H9 (cell line): ENCODE measurements at regions not wholly inside any gene's neighbourhood (a gene's known extent, or its start where the extent isn't known, plus 50 kb on each side); places are given as distances from the start of the nearest gene placed in this dataset.

Source experiments
- DNase-seq: peaks from one replicate; pipeline ENCODE4 v3.0.0-alpha.2; 2017
- H2AFZ ChIP-seq: one replicate; pipeline ENCODE4 v1.6.1; 2013; ENCODE audit warnings: mild to moderate bottlenecking, low read length, control low read depth, moderate library complexity
- H2AK5ac ChIP-seq: 2 replicates; pipeline ENCODE4 v1.6.1; 2013; ENCODE audit warnings: low read length, control low read depth, mixed read lengths; ENCODE audit not compliant: insufficient read length
- H2BK120ac ChIP-seq: one replicate; pipeline ENCODE4 v1.6.1; 2013; ENCODE audit warnings: low read depth, mild to moderate bottlenecking, low read length, control low read depth, inconsistent platforms; ENCODE audit not compliant: poor library complexity, severe bottlenecking
- H2BK12ac ChIP-seq: 2 replicates; pipeline ENCODE4 v1.6.1; 2013; ENCODE audit warnings: low read length, control low read depth, mixed read lengths, low read depth; ENCODE audit not compliant: insufficient read length
- H2BK15ac ChIP-seq: 2 replicates; pipeline ENCODE4 v1.6.1; 2013; ENCODE audit warnings: low read depth, low read length, control low read depth
- H2BK20ac ChIP-seq: one replicate; pipeline ENCODE4 v1.6.1; 2013; ENCODE audit warnings: low read depth, mild to moderate bottlenecking, low read length, control low read depth, inconsistent platforms; ENCODE audit not compliant: poor library complexity, severe bottlenecking
- H2BK5ac ChIP-seq: 2 replicates; pipeline ENCODE4 v1.6.1; 2013; ENCODE audit warnings: low read length, control low read depth, mixed read lengths; ENCODE audit not compliant: insufficient read length
- H3K14ac ChIP-seq: 2 replicates; pipeline ENCODE4 v1.6.1; 2013; ENCODE audit warnings: low read length, control low read depth; ENCODE audit not compliant: insufficient read depth
- H3K18ac ChIP-seq: 2 replicates; pipeline ENCODE4 v1.6.1; 2013; ENCODE audit warnings: low read depth, mild to moderate bottlenecking, mixed read lengths, low read length, control low read depth; ENCODE audit not compliant: insufficient read length
- H3K23ac ChIP-seq: 2 replicates; pipeline ENCODE4 v1.6.1; 2013; ENCODE audit warnings: low read length, control low read depth, mixed read lengths, low read depth; ENCODE audit not compliant: insufficient read length
- H3K23me2 ChIP-seq: 2 replicates; pipeline ENCODE4 v1.6.1; 2013; ENCODE audit warnings: low read depth, mild to moderate bottlenecking, mixed read lengths, low read length, control low read depth; ENCODE audit not compliant: insufficient read length, poor library complexity, severe bottlenecking
- H3K27ac ChIP-seq: 2 replicates; pipeline ENCODE4 v1.5.1; 2013; ENCODE audit warnings: low read length, control low read depth, mixed read lengths, low read depth; ENCODE audit not compliant: insufficient read length
- H3K27me3 ChIP-seq: 2 replicates; pipeline ENCODE4 v1.6.1; 2013; ENCODE audit warnings: low read length, control low read depth, inconsistent platforms; ENCODE audit not compliant: insufficient read depth
- H3K4ac ChIP-seq: 2 replicates; pipeline ENCODE4 v1.6.1; 2013; ENCODE audit warnings: low read depth, mild to moderate bottlenecking, control low read depth, inconsistent platforms, low read length, moderate library complexity
- H3K4me1 ChIP-seq: 2 replicates; pipeline ENCODE4 v1.6.1; 2013; ENCODE audit warnings: low read length, control low read depth, inconsistent platforms; ENCODE audit not compliant: insufficient read depth
- H3K4me2 ChIP-seq: 2 replicates; pipeline ENCODE4 v1.6.1; 2013; ENCODE audit warnings: low read length, control low read depth, mixed read lengths; ENCODE audit not compliant: insufficient read length, insufficient read depth
- H3K56ac ChIP-seq: 2 replicates; pipeline ENCODE4 v1.6.1; 2013; ENCODE audit warnings: low read depth, mild to moderate bottlenecking, mixed read lengths, low read length, control low read depth; ENCODE audit not compliant: insufficient read length
- H3K79me1 ChIP-seq: 2 replicates; pipeline ENCODE4 v1.6.1; 2013; ENCODE audit warnings: low read depth, mild to moderate bottlenecking, moderate library complexity, low read length, control low read depth, inconsistent platforms; ENCODE audit not compliant: insufficient read depth, poor library complexity, severe bottlenecking
- H3K79me2 ChIP-seq: 2 replicates; pipeline ENCODE4 v1.6.1; 2013; ENCODE audit warnings: low read length, control low read depth, inconsistent platforms; ENCODE audit not compliant: insufficient read depth
- H3K9ac ChIP-seq: 2 replicates; pipeline ENCODE4 v1.6.1; 2013; ENCODE audit warnings: low read length, control low read depth, mixed read lengths; ENCODE audit not compliant: insufficient read length; ENCODE audit errors: extremely low read depth
- H3K9me3 ChIP-seq: one replicate; pipeline ENCODE4 v1.6.1; 2013; ENCODE audit warnings: low read depth, low read length, inconsistent platforms; ENCODE audit not compliant: control insufficient read depth
- H3T11ph ChIP-seq: one replicate; pipeline ENCODE4 v1.6.1; 2013; ENCODE audit warnings: mild to moderate bottlenecking, low read length, control low read depth, inconsistent platforms
- H4K20me1 ChIP-seq: one replicate; pipeline ENCODE4 v1.6.1; 2013; ENCODE audit not compliant: control insufficient read depth, insufficient read length, insufficient read depth
- H4K5ac ChIP-seq: 2 replicates; pipeline ENCODE4 v1.6.1; 2013; ENCODE audit warnings: low read depth, mild to moderate bottlenecking, mixed read lengths, low read length, control low read depth; ENCODE audit not compliant: insufficient read length
- H4K8ac ChIP-seq: replicated peaks from 2 replicates; pipeline ENCODE4 v1.6.1; 2013; ENCODE audit warnings: low read length, control low read depth, mixed read lengths, low read depth; ENCODE audit not compliant: insufficient read length
- H4K91ac ChIP-seq: 2 replicates; pipeline ENCODE4 v1.6.1; 2013; ENCODE audit warnings: low read depth, mild to moderate bottlenecking, moderate library complexity, mixed read lengths, low read length, control low read depth; ENCODE audit not compliant: insufficient read length
- H3K27ac Mint-ChIP-seq, 3 experiments: 2 replicates in 2 of 3; 3 replicates in 1 of 3; pipeline ENCODE4 v1.8.0; 2020 to 2021; ENCODE audit warnings: mixed read lengths in 3 of 3, mild to moderate bottlenecking in 1 of 3, moderate library complexity in 1 of 3
- H3K27me3 Mint-ChIP-seq: 2 replicates; pipeline ENCODE4 v1.8.0; 2021; ENCODE audit warnings: low read depth, mild to moderate bottlenecking, moderate library complexity, mixed read lengths
- H3K36me3 Mint-ChIP-seq, 3 experiments: 2 replicates in 2 of 3; 3 replicates in 1 of 3; pipeline ENCODE4 v1.8.0; 2020 to 2021; ENCODE audit warnings: low read depth in 3 of 3, mixed read lengths in 3 of 3; ENCODE audit not compliant: insufficient read depth in 1 of 3
- H3K4me1 Mint-ChIP-seq, 2 experiments: 2 replicates each; pipeline ENCODE4 v1.8.0; 2020; ENCODE audit warnings: mixed read lengths in 2 of 2
- H3K4me3 Mint-ChIP-seq, 2 experiments: 2 replicates in 1 of 2; 3 replicates in 1 of 2; pipeline ENCODE4 v1.8.0; 2020 to 2021; ENCODE audit warnings: mild to moderate bottlenecking in 2 of 2, mixed read lengths in 2 of 2, moderate library complexity in 1 of 2
- H3K9me3 Mint-ChIP-seq, 2 experiments: 2 replicates in 1 of 2; 3 replicates in 1 of 2; pipeline ENCODE4 v1.8.0; 2020; ENCODE audit warnings: mild to moderate bottlenecking in 2 of 2, mixed read lengths in 2 of 2, moderate library complexity in 1 of 2
- CTCF ChIP-seq: fragments of 200-600 bp; sonication (generic); conservative IDR thresholded peaks from 3 replicates; pipeline ENCODE4 v1.8.0; 2021; ENCODE audit warnings: antibody characterized with exemption, mild to moderate bottlenecking
- WGBS: extraction: QIAGEN DNeasy Blood & Tissue Kit; methylation state at CpG from one replicate; pipeline ENCODE4 v1.1.7; 2013; ENCODE audit warnings: missing lambda C conversion rate, low lambda C conversion rate, mixed read lengths; ENCODE audit not compliant: insufficient read length; ENCODE audit errors: extremely low coverage; 5-methylcytosine and 5-hydroxymethylcytosine counted together

- Histone ChIP-seq H3K14ac (no peak overlapping the region), H3T11ph (no peak overlapping the region), H2AK5ac (no peak overlapping the region), H2BK120ac (no peak overlapping the region), H4K5ac (no peak overlapping the region), H4K91ac (no peak overlapping the region), H3K9ac (no peak overlapping the region), H2BK12ac (no peak overlapping the region), H3K23ac (no peak overlapping the region), H2BK5ac (no peak overlapping the region), H3K9me3 (no peaks in the 10 kb centered on the region), H2BK20ac (no peak overlapping the region), H3K18ac (no peak overlapping the region), H3K79me2 (no peaks in the 10 kb centered on the region), H3K4me2 (no peak overlapping the region), H4K20me1 (no peaks in the 10 kb centered on the region), H3K79me1 (no peaks in the 10 kb centered on the region), H3K27me3 (no peaks in the 10 kb centered on the region), H3K27ac (no peak overlapping the region), H2BK15ac (no peak overlapping the region), H2AFZ (no peak overlapping the region), H4K8ac (no peak overlapping the region), H3K56ac (no peak overlapping the region), H3K4ac (no peak overlapping the region), H3K23me2 (no peaks in the 10 kb centered on the region), H3K4me1 (no peaks in the 10 kb centered on the region)
- Mint-ChIP-seq H3K4me3 (no peak overlapping the region), H3K27ac (no peak overlapping the region), H3K9me3 (no peaks in the 10 kb centered on the region), H3K36me3 (no peaks in the 10 kb centered on the region), H3K27me3 (no peaks in the 10 kb centered on the region), H3K4me1 (no peaks in the 10 kb centered on the region)
- DNase-seq: no peak
- no CpG with 5 or more reads among the region's 6 CpGs for WGBS
- TF ChIP-seq CTCF: no peak
Observed at GRCh38 chr5:33240558-33240957, 200.2 kb upstream of the TARS1 start.
